HL-60 (cell line): ENCODE measurements at regions not wholly inside any gene's neighbourhood (a gene's known extent, or its start where the extent isn't known, plus 50 kb on each side); places are given as distances from the start of the nearest gene placed in this dataset.

Experiments used
- DNase-seq, 2 experiments: peaks; one replicate each; pipeline ENCODE4 v3.0.0-alpha.2; 2010 to 2020; ENCODE audit warnings: low read depth in 1 of 2, low spot score in 1 of 2
- H3K27ac ChIP-seq: fragments of 250-450 bp; sonication (Bioruptor Pico); replicated peaks from 2 replicates; pipeline ENCODE4 v1.5.1; 2020; ENCODE audit warnings: mild to moderate bottlenecking, moderate library complexity
- H3K27me3 ChIP-seq: fragments of 250-450 bp; sonication (Bioruptor Pico); 2 replicates; pipeline ENCODE4 v1.5.1; 2021; ENCODE audit warnings: mild to moderate bottlenecking, moderate library complexity; ENCODE audit not compliant: insufficient read depth, poor library complexity, severe bottlenecking
- H3K4me3 ChIP-seq: replicated peaks from 2 replicates; pipeline ENCODE4 v1.5.1; 2011; ENCODE audit warnings: mild to moderate bottlenecking, control low read depth, low read length; ENCODE audit not compliant: insufficient read depth
- GABPA ChIP-seq: IDR thresholded peaks from 2 replicates; pipeline ENCODE4 v1.6.1; 2012; ENCODE audit warnings: low read depth
- POLR2AphosphoS5 ChIP-seq: IDR thresholded peaks from 2 replicates; pipeline ENCODE4 v1.6.1; 2012; ENCODE audit warnings: low read depth
- SPI1 ChIP-seq: IDR thresholded peaks from 2 replicates; pipeline ENCODE4 v1.6.1; 2012; ENCODE audit warnings: low read depth, mild to moderate bottlenecking, borderline replicate concordance
- TF ChIP-seq, protein P1 (sequence below): IDR thresholded peaks from 2 replicates; pipeline ENCODE4 v1.6.1; 2012; ENCODE audit warnings: low read depth; ENCODE audit not compliant: insufficient replicate concordance
- TF ChIP-seq, protein P2 (sequence below): IDR thresholded peaks from one replicate; pipeline ENCODE4 v1.5.1; 2011; ENCODE audit warnings: low read length, control low read depth, inconsistent platforms; ENCODE audit not compliant: insufficient read depth

DNA sequence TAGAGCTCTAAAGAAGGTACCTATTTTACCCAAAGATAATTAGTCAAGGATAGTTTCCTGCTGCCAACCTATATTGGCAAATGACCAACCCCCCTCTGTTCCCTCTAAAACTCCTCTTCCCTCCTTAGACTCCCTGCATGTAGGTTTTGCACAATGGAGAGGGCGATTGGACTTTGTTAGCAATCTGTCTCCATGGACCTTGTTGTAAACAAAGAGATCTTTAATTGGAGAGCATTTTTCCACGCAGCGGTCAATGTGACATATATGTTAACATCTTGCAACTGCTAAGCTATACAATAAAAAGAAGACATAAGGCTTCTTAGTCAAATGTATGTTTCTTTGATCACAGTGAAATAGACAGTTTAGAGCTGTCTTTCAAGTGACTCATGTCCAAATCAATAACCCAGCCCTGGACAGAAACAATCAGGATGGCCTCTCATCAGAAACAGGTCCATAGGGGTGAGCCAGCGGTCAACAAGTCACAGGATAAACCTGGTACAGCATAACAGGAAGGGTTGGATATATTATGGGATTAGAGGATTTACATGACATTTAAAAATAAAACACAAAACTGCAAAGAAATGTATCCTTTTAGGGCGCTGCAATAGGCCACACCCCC is 69.7 kb upstream of the UBL3 start:
- H3K27ac ChIP-seq: no peak overlapping the region
- DNase-seq: no peak
- no peak overlapping the region for H3K4me3 ChIP-seq
- no peaks in the 10 kb centered on the region for H3K27me3 ChIP-seq
- TF ChIP-seq GABPA (no peak), SPI1 (no peak), POLR2AphosphoS5 (no peak)
- TF ChIP-seq, protein P1, sequence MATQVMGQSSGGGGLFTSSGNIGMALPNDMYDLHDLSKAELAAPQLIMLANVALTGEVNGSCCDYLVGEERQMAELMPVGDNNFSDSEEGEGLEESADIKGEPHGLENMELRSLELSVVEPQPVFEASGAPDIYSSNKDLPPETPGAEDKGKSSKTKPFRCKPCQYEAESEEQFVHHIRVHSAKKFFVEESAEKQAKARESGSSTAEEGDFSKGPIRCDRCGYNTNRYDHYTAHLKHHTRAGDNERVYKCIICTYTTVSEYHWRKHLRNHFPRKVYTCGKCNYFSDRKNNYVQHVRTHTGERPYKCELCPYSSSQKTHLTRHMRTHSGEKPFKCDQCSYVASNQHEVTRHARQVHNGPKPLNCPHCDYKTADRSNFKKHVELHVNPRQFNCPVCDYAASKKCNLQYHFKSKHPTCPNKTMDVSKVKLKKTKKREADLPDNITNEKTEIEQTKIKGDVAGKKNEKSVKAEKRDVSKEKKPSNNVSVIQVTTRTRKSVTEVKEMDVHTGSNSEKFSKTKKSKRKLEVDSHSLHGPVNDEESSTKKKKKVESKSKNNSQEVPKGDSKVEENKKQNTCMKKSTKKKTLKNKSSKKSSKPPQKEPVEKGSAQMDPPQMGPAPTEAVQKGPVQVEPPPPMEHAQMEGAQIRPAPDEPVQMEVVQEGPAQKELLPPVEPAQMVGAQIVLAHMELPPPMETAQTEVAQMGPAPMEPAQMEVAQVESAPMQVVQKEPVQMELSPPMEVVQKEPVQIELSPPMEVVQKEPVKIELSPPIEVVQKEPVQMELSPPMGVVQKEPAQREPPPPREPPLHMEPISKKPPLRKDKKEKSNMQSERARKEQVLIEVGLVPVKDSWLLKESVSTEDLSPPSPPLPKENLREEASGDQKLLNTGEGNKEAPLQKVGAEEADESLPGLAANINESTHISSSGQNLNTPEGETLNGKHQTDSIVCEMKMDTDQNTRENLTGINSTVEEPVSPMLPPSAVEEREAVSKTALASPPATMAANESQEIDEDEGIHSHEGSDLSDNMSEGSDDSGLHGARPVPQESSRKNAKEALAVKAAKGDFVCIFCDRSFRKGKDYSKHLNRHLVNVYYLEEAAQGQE: no peak
- TF ChIP-seq, protein P2, sequence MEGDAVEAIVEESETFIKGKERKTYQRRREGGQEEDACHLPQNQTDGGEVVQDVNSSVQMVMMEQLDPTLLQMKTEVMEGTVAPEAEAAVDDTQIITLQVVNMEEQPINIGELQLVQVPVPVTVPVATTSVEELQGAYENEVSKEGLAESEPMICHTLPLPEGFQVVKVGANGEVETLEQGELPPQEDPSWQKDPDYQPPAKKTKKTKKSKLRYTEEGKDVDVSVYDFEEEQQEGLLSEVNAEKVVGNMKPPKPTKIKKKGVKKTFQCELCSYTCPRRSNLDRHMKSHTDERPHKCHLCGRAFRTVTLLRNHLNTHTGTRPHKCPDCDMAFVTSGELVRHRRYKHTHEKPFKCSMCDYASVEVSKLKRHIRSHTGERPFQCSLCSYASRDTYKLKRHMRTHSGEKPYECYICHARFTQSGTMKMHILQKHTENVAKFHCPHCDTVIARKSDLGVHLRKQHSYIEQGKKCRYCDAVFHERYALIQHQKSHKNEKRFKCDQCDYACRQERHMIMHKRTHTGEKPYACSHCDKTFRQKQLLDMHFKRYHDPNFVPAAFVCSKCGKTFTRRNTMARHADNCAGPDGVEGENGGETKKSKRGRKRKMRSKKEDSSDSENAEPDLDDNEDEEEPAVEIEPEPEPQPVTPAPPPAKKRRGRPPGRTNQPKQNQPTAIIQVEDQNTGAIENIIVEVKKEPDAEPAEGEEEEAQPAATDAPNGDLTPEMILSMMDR: no peak

DNA sequence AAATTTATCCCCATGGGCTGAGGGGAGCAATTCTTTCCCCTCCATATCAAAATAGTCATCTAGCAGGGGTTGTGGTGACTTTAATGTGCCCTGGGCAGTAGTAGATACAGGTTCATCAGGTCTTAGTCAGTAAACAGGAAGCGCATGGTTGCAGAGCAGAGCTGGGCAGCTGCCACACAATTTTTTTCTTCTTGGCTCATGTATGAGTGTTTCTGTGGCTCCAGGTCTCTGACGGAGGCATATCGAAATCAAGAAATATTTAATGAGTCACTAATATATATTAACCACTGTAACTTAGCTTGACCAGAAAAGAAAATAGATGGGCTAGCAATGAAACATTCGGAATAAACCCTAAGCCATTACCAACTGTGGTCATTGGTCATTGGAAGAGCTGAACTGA is 68.4 kb upstream of the UBL3 start:
- no peak for DNase-seq
- TF ChIP-seq SPI1 (no peak), GABPA (no peak), POLR2AphosphoS5 (no peak)
- TF ChIP-seq, protein P1: no peak
- TF ChIP-seq, protein P2: no peak
- Histone ChIP-seq H3K4me3 (no peak overlapping the region), H3K27ac (no peak overlapping the region), H3K27me3 (no peaks in the 10 kb centered on the region)

DNA sequence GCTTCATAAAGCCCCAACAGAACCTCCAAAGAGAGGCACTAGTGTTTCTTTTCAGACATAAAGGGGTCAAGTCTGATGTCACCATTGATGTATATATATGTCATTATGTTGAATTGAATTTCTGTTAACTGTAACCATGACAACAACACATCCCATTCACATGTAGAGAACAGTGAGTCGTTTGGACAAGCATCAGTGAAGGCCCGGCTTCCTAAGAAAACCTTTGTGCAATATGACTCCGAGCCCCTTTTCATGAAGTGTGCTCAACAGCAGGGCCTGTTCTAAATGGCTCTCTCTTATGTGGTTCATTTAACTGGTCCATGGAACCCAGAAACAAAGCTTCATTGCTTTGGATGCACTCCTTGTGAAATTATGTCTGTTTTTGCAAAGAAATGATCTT is 67.2 kb upstream of the UBL3 start:
- H3K27me3 ChIP-seq: no peaks in the 10 kb centered on the region
- TF ChIP-seq POLR2AphosphoS5 (no peak), SPI1 (no peak), GABPA (no peak)
- TF ChIP-seq, protein P1: no peak
- TF ChIP-seq, protein P2: no peak
- no peak for DNase-seq
- no peak overlapping the region for H3K27ac ChIP-seq
- no peak overlapping the region for H3K4me3 ChIP-seq
